GM12892 (cell line): ENCODE measurements at regions not wholly inside any gene's neighbourhood (a gene's known extent, or its start where the extent isn't known, plus 50 kb on each side); places are given as distances from the start of the nearest gene placed in this dataset.

Experiments
- POLR2A ChIP-seq: IDR thresholded peaks from 2 replicates; pipeline ENCODE4 v1.6.1; 2011; ENCODE audit warnings: low read depth, low read length, control low read depth
- POLR2AphosphoS5 ChIP-seq: IDR thresholded peaks from 2 replicates; pipeline ENCODE4 v1.6.1; 2011; ENCODE audit warnings: low read depth, low read length, control low read depth

GRCh38 chr9:25935188-25935587, 256.9 kb upstream of the TUSC1 start:
- no peak for TF ChIP-seq POLR2AphosphoS5
- no peak for TF ChIP-seq POLR2A
